Activated naive CD8-positive, alpha-beta T cell treated with anti-CD3 and anti-CD28 coated beads, Interleukin-2, amount 50 U/mL, for 24 hours (primary cell): ENCODE measurements at regions not wholly inside any gene's neighbourhood (a gene's known extent, or its start where the extent isn't known, plus 50 kb on each side); places are given as distances from the start of the nearest gene placed in this dataset.
"Not testable (repeated sequence)": the region's sequence is repeated elsewhere in the genome, so short reads cannot be mapped to it uniquely, and the experiment has no call there.

ENCODE experiments used
- ATAC-seq: fragments of 150-1000 bp; cut with Tn5 transposase; one replicate; pipeline ENCODE4 v1.10.0; 2021
- DNase-seq: peaks from one replicate; pipeline ENCODE4 v3.0.0; 2021
- H3K27ac Mint-ChIP-seq: one replicate; pipeline ENCODE4 v1.8.0; 2021; ENCODE audit warnings: mild to moderate bottlenecking, mixed read lengths
- H3K27me3 Mint-ChIP-seq: one replicate; pipeline ENCODE4 v1.8.0; 2021; ENCODE audit warnings: mixed read lengths
- H3K36me3 Mint-ChIP-seq: one replicate; pipeline ENCODE4 v1.8.0; 2021; ENCODE audit warnings: low read depth, mixed read lengths
- H3K4me1 Mint-ChIP-seq: one replicate; pipeline ENCODE4 v1.8.0; 2021; ENCODE audit warnings: mixed read lengths
- H3K4me3 Mint-ChIP-seq: one replicate; pipeline ENCODE4 v1.8.0; 2021; ENCODE audit warnings: mild to moderate bottlenecking, moderate library complexity, mixed read lengths
- H3K9me3 Mint-ChIP-seq: one replicate; pipeline ENCODE4 v1.8.0; 2021; ENCODE audit warnings: mixed read lengths

- Mint-ChIP-seq H3K9me3 (peaks cover 9% of the 10 kb centered on the region), H3K27me3 (no peaks in the 10 kb centered on the region), H3K27ac (no peak overlapping the region), H3K4me3 (no peak overlapping the region), H3K36me3 (no peaks in the 10 kb centered on the region), H3K4me1 (no peaks in the 10 kb centered on the region)
- no peak for ATAC-seq
- DNase-seq = no peak
These were observed 73.7 kb upstream of the SLC24A3 start for GRCh38 chr20:19138758-19139157.

DNA sequence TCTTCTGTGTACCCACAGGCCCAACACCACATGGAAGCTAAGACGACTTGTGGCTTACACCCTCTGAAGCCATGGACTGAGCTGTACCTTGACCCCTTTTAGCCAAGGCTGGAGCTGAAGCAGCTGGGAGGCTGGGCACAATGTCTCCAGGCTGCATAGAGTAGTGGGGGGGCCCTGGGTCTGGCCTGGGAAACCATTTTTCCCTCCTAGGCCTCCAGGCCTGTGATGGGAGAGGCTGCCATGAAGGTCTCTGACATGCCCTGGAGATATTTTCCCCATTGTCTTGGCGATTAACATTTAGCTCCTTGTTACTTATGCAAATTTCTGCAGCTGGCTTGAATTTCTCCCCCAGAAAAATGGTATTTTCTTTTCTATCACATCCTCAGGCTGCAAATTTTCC, 72.9 kb upstream of the SLC24A3 start:
- not testable (repeated sequence) for H3K4me1 Mint-ChIP-seq, ATAC-seq, H3K4me3 Mint-ChIP-seq, DNase-seq, H3K36me3 Mint-ChIP-seq, H3K27ac Mint-ChIP-seq, H3K27me3 Mint-ChIP-seq, H3K9me3 Mint-ChIP-seq

GRCh38 chr20:19141998-19142397, 70.4 kb upstream of the SLC24A3 start:
- H3K4me3 Mint-ChIP-seq = no peak overlapping the region
- H3K36me3 Mint-ChIP-seq = no peaks in the 10 kb centered on the region
- no peaks in the 10 kb centered on the region for H3K4me1 Mint-ChIP-seq
- DNase-seq (no peak), ATAC-seq (no peak)
- no peak overlapping the region for H3K27ac Mint-ChIP-seq
- H3K9me3 Mint-ChIP-seq = peaks cover 6% of the 10 kb centered on the region
- no peaks in the 10 kb centered on the region for H3K27me3 Mint-ChIP-seq

DNA sequence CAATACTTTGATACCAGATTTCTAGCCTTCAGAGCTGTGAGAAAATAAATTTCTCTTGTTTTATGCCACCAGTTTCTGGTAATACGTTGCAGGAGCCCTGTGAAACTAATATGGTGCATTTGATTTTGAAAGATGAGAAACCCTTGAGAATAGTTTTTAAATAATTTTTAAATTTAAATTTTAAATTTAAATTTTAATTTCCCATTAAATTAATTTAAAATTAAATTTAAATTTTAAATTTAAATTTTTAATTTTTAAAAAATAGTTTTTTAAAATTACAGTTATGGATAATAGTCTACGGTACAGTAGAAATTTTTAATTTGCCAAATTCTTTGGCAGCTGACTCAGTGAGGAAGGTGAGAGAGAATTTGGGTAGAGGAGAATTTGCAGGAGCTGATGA, 68.6 kb upstream of the SLC24A3 start:
- ATAC-seq (no peak), DNase-seq (no peak)
- Mint-ChIP-seq H3K27ac (no peak overlapping the region), H3K9me3 (peaks cover 3% of the 10 kb centered on the region), H3K4me3 (no peak overlapping the region), H3K36me3 (no peaks in the 10 kb centered on the region), H3K27me3 (no peaks in the 10 kb centered on the region), H3K4me1 (no peaks in the 10 kb centered on the region)

GRCh38 chr20:19161336-19161735, 51.1 kb upstream of the SLC24A3 start:
- Mint-ChIP-seq H3K27me3 (no peaks in the 10 kb centered on the region), H3K36me3 (no peaks in the 10 kb centered on the region), H3K27ac (no peak overlapping the region), H3K4me1 (no peaks in the 10 kb centered on the region), H3K9me3 (peaks cover 4% of the 10 kb centered on the region), H3K4me3 (no peak overlapping the region)
- DNase-seq = no peak
- ATAC-seq = no peak
